ENCODE measurements at regions not wholly inside any gene's neighbourhood (a gene's known extent, or its start where the extent isn't known, plus 50 kb on each side); places are given as distances from the start of the nearest gene placed in this dataset.

GRCh38 chr17:83149029-83149725, 69.8 kb downstream of the METRNL start:
- peaks cover 0 to 3% (median 0%) of the 10 kb centered on the region in 3 donors for H3K4me1 ChIP-seq (ENCODE audit: control insufficient read depth in 2 of 3, insufficient read depth in 2 of 3, low read depth in 1 of 3, low read length in 3 of 3)
- DNase-seq: no peak
- FAIRE-seq: no peak
- no peak overlapping the region for H3K4me3 ChIP-seq (ENCODE audit: low read length in 3 of 3)
- H3K27ac ChIP-seq (ENCODE audit: low read depth in 2 of 2, low read length in 2 of 2): no peak overlapping the region
- intact Hi-C loops (cut with DNase I): no loop called here
- H3K27me3 ChIP-seq (ENCODE audit: control insufficient read depth, insufficient read depth, low read length): no peaks in the 10 kb centered on the region
- H3K9me3 ChIP-seq (ENCODE audit: control insufficient read depth in 2 of 3, insufficient read depth in 1 of 3, low read length in 3 of 3): no peaks in the 10 kb centered on the region
- TF ChIP-seq, protein P1, sequence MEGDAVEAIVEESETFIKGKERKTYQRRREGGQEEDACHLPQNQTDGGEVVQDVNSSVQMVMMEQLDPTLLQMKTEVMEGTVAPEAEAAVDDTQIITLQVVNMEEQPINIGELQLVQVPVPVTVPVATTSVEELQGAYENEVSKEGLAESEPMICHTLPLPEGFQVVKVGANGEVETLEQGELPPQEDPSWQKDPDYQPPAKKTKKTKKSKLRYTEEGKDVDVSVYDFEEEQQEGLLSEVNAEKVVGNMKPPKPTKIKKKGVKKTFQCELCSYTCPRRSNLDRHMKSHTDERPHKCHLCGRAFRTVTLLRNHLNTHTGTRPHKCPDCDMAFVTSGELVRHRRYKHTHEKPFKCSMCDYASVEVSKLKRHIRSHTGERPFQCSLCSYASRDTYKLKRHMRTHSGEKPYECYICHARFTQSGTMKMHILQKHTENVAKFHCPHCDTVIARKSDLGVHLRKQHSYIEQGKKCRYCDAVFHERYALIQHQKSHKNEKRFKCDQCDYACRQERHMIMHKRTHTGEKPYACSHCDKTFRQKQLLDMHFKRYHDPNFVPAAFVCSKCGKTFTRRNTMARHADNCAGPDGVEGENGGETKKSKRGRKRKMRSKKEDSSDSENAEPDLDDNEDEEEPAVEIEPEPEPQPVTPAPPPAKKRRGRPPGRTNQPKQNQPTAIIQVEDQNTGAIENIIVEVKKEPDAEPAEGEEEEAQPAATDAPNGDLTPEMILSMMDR (IDR thresholded peaks at IDR 0.05; ENCODE audit: borderline replicate concordance, extremely low read depth, insufficient read depth): no peak
- no peaks in the 10 kb centered on the region for H3K36me3 ChIP-seq (ENCODE audit: control insufficient read depth in 2 of 3, insufficient read depth in 3 of 3, low read length in 3 of 3)
- H3K9ac ChIP-seq (ENCODE audit: low read length in 3 of 3): no peak overlapping the region

GRCh38 chr17:83149761-83150251, 70.4 kb downstream of the METRNL start:
- Histone ChIP-seq H3K27me3 (ENCODE audit: control insufficient read depth, insufficient read depth, low read length) (no peaks in the 10 kb centered on the region), H3K4me3 (ENCODE audit: low read length in 3 of 3) (no peak overlapping the region), H3K36me3 (ENCODE audit: control insufficient read depth in 2 of 3, insufficient read depth in 3 of 3, low read length in 3 of 3) (no peaks in the 10 kb centered on the region), H3K27ac (ENCODE audit: low read depth in 2 of 2, low read length in 2 of 2) (no peak overlapping the region), H3K9ac (ENCODE audit: low read length in 3 of 3) (no peak overlapping the region), H3K9me3 (ENCODE audit: control insufficient read depth in 2 of 3, insufficient read depth in 1 of 3, low read length in 3 of 3) (no peaks in the 10 kb centered on the region), H3K4me1 (ENCODE audit: control insufficient read depth in 2 of 3, insufficient read depth in 2 of 3, low read depth in 1 of 3, low read length in 3 of 3) (peaks cover 0 to 3% (median 0%) of the 10 kb centered on the region in 3 donors)
- TF ChIP-seq, protein P1 (IDR thresholded peaks at IDR 0.05; ENCODE audit: borderline replicate concordance, extremely low read depth, insufficient read depth): no peak
- no peak for DNase-seq
- no peak for FAIRE-seq
- intact Hi-C loops (cut with DNase I): no loop called here

GRCh38 chr17:83150369-83151055, 71.1 kb downstream of the METRNL start:
- intact Hi-C loops (cut with DNase I): no loop called here
- TF ChIP-seq, protein P1 (IDR thresholded peaks at IDR 0.05; ENCODE audit: borderline replicate concordance, extremely low read depth, insufficient read depth): no peak
- no peaks in the 10 kb centered on the region for H3K36me3 ChIP-seq (ENCODE audit: control insufficient read depth in 2 of 3, insufficient read depth in 3 of 3, low read length in 3 of 3)
- FAIRE-seq: no peak
- no peaks in the 10 kb centered on the region for H3K9me3 ChIP-seq (ENCODE audit: control insufficient read depth in 2 of 3, insufficient read depth in 1 of 3, low read length in 3 of 3)
- no peak for DNase-seq
- H3K4me1 ChIP-seq (ENCODE audit: control insufficient read depth in 2 of 3, insufficient read depth in 2 of 3, low read depth in 1 of 3, low read length in 3 of 3): peaks cover 0 to 3% (median 0%) of the 10 kb centered on the region in 3 donors
- no peak overlapping the region for H3K27ac ChIP-seq (ENCODE audit: low read depth in 2 of 2, low read length in 2 of 2)
- H3K27me3 ChIP-seq (ENCODE audit: control insufficient read depth, insufficient read depth, low read length): no peaks in the 10 kb centered on the region
- H3K4me3 ChIP-seq (ENCODE audit: low read length in 3 of 3): no peak overlapping the region
- no peak overlapping the region for H3K9ac ChIP-seq (ENCODE audit: low read length in 3 of 3)
